ENCODE measurements at regions not wholly inside any gene's neighbourhood (a gene's known extent, or its start where the extent isn't known, plus 50 kb on each side); places are given as distances from the start of the nearest gene placed in this dataset.

GRCh38 chr7:17631061-17631460, 309.2 kb downstream of the SNX13 start:
- H3K4me1 Mint-ChIP-seq, result no peaks in the 10 kb centered on the region
- H3K27me3 Mint-ChIP-seq (ENCODE audit: low read depth), result no peaks in the 10 kb centered on the region
- no peak overlapping the region for H3K4me3 Mint-ChIP-seq
- no peaks in the 10 kb centered on the region for H3K36me3 Mint-ChIP-seq (ENCODE audit: low read depth)
- H3K27ac Mint-ChIP-seq (ENCODE audit: unreplicated experiment), result no peak overlapping the region
- TF ChIP-seq CTCF (conservative IDR thresholded peaks at IDR 0.05), result no peak
- DNase-seq (ENCODE audit: low read depth, low spot score), result no peak
- H3K9me3 Mint-ChIP-seq, result no peaks in the 10 kb centered on the region

- H3K4me3 Mint-ChIP-seq, result no peak overlapping the region
- no peak for DNase-seq (ENCODE audit: low read depth, low spot score)
- no peaks in the 10 kb centered on the region for H3K4me1 Mint-ChIP-seq
- no peaks in the 10 kb centered on the region for H3K9me3 Mint-ChIP-seq
- no peak for TF ChIP-seq CTCF (conservative IDR thresholded peaks at IDR 0.05)
- H3K27ac Mint-ChIP-seq (ENCODE audit: unreplicated experiment), result no peak overlapping the region
- no peaks in the 10 kb centered on the region for H3K27me3 Mint-ChIP-seq (ENCODE audit: low read depth)
- no peaks in the 10 kb centered on the region for H3K36me3 Mint-ChIP-seq (ENCODE audit: low read depth)
Observed at GRCh38 chr7:17632384-17632783, 307.9 kb downstream of the SNX13 start.

- Mint-ChIP-seq H3K9me3 (no peaks in the 10 kb centered on the region), H3K4me3 (no peak overlapping the region), H3K27ac (ENCODE audit: unreplicated experiment) (no peak overlapping the region), H3K27me3 (ENCODE audit: low read depth) (no peaks in the 10 kb centered on the region), H3K4me1 (no peaks in the 10 kb centered on the region), H3K36me3 (ENCODE audit: low read depth) (no peaks in the 10 kb centered on the region)
- no peak for DNase-seq (ENCODE audit: low read depth, low spot score)
- no peak for TF ChIP-seq CTCF (conservative IDR thresholded peaks at IDR 0.05)
Observed at GRCh38 chr7:17633067-17633466, 307.2 kb downstream of the SNX13 start.

- H3K4me3 Mint-ChIP-seq, result no peak overlapping the region
- peaks cover 6% of the 10 kb centered on the region for H3K9me3 Mint-ChIP-seq
- H3K36me3 Mint-ChIP-seq (ENCODE audit: low read depth), result peaks cover 3% of the 10 kb centered on the region
Observed at GRCh38 chr7:17638727-17639126, 301.6 kb downstream of the SNX13 start.

GRCh38 chr7:17640730-17641377, 299.4 kb downstream of the SNX13 start:
- TF ChIP-seq CTCF (conservative IDR thresholded peaks at IDR 0.05), result peak; percentile 73
- Mint-ChIP-seq H3K36me3 (ENCODE audit: low read depth) (peaks cover 3% of the 10 kb centered on the region), H3K4me3 (no peak overlapping the region), H3K27me3 (ENCODE audit: low read depth) (no peaks in the 10 kb centered on the region), H3K4me1 (no peaks in the 10 kb centered on the region), H3K27ac (ENCODE audit: unreplicated experiment) (no peak overlapping the region), H3K9me3 (peaks cover 10% of the 10 kb centered on the region)
- DNase-seq (ENCODE audit: low read depth, low spot score), result peak; percentile 34

More at GRCh38 chr7:17638727-17639126, 301.6 kb downstream of the SNX13 start:
- H3K4me1 Mint-ChIP-seq, result no peaks in the 10 kb centered on the region
- no peak for DNase-seq (ENCODE audit: low read depth, low spot score)
- no peaks in the 10 kb centered on the region for H3K27me3 Mint-ChIP-seq (ENCODE audit: low read depth)
- H3K27ac Mint-ChIP-seq (ENCODE audit: unreplicated experiment), result no peak overlapping the region
- no peak for TF ChIP-seq CTCF (conservative IDR thresholded peaks at IDR 0.05)

Measured in neural crest cell (in vitro differentiated cells).